ENCODE measurements at regions not wholly inside any gene's neighbourhood (a gene's known extent, or its start where the extent isn't known, plus 50 kb on each side); places are given as distances from the start of the nearest gene placed in this dataset.
A peak's percentile ranks its signal among the peaks of the same experiment; 100 is the strongest.
"Not testable (repeated sequence)": the region's sequence is repeated elsewhere in the genome, so short reads cannot be mapped to it uniquely, and the experiment has no call there.

- DNase-seq = no peak
Measured at GRCh38 chr2:228561816-228562215, 380.3 kb upstream of the SPHKAP start.

GRCh38 chr2:228559774-228560415 is 378.4 kb upstream of the SPHKAP start:
- DNase-seq = no peak

- no peak for DNase-seq
Measured at GRCh38 chr2:228556717-228557116, 375.2 kb upstream of the SPHKAP start.

GRCh38 chr2:228549441-228550007 is 368.0 kb upstream of the SPHKAP start:
- DNase-seq = no peak

- DNase-seq = no peak
Measured at GRCh38 chr2:228548230-228548629, 366.7 kb upstream of the SPHKAP start.

GRCh38 chr2:228545748-228546145 is 364.3 kb upstream of the SPHKAP start:
- peak; percentile 89 for DNase-seq

- DNase-seq = no peak
Measured at GRCh38 chr2:228545041-228545747, 363.7 kb upstream of the SPHKAP start.

GRCh38 chr2:228543117-228543516 is 361.6 kb upstream of the SPHKAP start:
- DNase-seq = no peak

DNA sequence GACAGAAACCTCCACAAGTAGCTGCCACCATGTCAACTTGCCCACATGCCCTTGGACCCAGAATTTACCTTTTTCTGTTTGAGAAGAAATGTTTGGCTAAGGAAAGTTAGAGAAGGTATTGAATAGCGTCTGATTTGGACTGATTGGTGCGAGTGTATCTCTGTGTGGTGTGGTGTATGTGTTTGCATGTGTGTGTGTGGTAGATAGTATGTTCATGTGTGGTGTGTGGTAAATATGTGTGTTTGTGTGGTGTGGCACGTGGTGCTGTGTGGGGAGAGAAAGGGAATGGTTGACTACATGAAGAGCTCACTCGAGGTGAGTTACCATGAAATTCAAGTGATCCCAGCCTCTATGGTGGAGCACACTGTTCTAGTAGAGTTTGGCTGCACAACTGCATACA is 360.8 kb upstream of the SPHKAP start:
- DNase-seq = no peak

DNA sequence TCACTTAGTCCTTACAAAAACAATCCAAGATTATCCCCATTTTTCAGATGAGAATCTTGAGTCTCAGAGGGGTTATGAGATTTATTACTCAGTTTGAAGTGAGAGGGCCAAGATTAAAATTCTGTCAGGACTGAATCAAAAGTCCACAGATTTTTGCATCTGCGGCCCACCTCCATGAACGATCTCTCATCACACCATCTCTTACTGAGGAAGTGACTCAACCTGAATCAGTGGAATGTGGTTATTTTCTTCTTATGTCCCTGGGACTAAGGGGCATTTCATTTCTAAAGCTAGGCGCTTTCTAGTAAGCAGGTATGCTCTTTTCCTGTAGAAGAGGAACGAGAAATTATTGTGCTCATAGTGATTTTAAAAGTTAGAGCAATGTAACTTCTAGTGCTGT is 360.3 kb upstream of the SPHKAP start:
- no peak for DNase-seq

- DNase-seq = no peak
Measured at GRCh38 chr2:228540976-228541375, 359.5 kb upstream of the SPHKAP start.

DNA sequence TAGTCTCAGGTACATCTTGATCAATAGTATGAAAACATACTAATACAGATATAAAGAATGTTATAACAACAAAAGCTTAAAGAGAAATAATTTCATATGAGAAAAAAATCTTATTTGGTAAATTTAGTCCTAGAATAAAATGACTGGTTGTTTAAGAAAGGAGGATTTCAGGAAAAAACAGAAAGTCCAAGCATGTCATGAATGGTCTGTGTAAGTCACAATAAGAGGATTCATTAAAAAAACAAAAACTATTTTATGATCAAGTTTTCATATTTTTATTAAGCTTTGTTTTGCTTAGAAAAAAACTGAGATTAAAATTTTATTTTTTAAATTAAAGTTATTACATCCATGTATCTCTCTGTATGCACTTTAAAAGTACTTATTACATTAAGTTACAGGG is 353.9 kb upstream of the SPHKAP start:
- DNase-seq = no peak

DNA sequence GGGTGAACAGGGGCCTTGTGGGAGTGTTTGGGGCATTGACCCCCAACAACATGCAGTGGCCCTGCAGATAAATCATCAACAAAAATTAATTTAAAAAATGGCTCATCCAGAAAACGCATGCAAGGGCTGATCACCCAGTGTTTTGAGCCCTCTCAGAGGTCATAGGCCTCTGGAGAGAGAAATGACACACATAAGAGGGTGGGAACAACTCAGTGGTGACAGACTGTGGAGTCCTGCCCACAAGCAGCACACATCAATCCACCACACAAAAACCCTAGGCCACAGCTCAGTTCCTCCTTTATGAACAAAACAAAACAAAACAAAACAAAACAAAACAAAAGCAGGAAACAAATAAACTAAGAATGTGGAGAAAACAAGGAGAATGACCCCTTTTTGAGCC is 351.7 kb upstream of the SPHKAP start:
- DNase-seq = no peak

DNA sequence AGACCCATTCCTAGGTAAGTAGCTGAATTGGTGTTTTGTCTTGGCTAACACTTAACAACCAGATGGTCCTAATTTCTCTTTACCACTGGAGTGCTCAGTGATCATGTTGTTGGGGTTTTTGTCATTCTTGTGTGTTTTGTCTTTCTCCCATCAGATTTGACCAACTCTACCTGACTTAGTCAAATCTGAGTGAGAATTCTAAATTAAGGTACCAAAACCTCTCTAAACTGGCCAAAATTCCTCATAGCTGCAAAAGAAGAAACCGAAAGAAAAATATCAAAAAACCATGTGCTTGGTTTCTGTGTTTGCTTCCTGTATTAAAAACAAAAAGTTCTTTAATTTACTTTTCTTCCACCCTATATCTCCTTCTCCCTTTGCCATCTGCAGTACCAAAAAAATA is 350.7 kb upstream of the SPHKAP start:
- DNase-seq = no peak

DNA sequence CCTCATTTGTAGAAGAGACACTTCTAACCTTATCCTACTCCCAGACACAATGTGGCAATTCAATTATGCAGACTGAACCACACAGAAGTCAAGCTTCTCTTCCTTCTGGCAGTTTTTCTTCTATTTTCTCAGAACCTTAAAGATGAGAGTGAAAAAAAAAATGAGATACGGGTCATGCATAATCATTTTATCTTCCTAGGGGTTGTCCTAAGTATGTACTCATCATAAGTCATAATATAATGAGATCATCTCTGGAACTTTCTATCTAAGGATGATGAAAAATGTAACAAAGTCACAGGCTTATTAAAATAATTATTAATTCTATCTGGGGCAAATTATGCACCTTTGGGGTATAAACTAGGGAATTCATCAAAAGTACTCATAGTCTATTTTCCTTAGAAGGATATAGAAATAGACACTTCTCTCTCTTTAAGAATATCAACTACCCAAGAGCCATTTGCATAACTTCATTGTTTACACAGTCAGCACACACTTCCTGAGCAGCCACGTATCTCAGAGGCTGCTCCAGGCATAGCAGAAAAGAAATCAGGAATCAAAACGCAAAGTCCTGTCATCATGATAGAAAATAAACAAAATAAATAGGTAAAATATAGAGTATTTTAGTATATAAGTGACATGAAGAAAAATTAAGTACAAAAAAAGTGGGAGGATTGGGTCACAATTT is 345.9 kb upstream of the SPHKAP start:
- no peak for DNase-seq

DNA sequence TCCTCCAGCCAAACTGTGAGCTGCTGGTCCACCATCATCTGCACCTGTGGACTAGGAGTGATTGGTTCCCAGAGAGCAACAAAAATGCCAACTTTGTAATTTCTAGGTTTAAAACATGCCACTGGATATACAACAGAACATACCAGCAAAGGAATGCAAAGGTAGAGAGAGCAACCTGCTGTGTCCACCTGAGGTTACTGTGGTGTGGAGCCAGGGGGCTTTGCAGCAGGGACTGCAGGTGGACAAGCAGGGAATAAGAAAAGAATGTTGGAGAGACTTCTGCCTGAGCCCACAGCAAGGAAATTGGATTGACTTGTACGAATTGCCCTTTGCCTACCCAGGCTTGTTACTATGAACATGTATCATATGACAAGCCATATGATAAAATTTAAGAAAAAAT is 345.2 kb upstream of the SPHKAP start:
- no peak for DNase-seq

GRCh38 chr2:228522977-228523376 is 341.5 kb upstream of the SPHKAP start:
- DNase-seq = no peak

DNA sequence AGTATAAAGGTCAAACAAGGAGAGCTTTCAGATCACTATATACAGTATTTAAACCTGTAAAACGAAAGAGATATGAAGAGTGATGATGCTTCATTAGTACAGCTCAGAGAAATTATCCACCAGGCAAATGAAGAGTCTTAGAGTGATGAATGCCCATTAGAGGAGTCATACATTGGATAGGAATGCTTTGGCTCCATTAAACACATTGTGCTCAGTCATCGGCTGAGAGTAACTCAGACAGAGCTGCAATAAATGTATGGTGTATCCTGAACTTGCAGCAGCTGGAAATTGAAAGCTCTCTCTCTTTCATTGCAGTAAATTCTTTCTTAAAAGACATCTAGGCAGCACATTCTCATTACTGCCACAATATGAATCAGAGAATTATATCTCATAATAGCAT is 340.8 kb upstream of the SPHKAP start:
- DNase-seq = no peak

GRCh38 chr2:228519561-228519960 is 338.1 kb upstream of the SPHKAP start:
- no peak for DNase-seq

- no peak for DNase-seq
Measured at GRCh38 chr2:228516019-228516418, 334.5 kb upstream of the SPHKAP start.

- not testable (repeated sequence) for DNase-seq
Measured at GRCh38 chr2:228513480-228513879, 332.0 kb upstream of the SPHKAP start.

DNA sequence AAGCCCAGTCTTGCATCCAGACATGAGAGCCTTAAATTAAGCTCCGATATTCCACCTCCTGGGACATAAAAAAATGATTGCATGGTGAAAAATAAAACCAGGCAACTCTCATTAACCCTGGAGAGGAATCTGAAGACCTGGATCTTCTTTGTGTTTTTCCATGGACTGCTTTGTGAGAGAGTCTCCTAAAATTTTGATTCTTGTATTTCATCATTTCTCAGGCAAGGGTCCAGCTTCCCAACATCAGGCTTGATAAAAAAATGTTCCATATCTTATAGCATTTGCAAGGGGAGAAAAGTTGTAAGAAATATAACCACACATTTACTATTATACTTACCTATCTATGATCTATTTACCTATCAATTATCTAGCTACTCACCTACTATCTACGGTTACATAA is 327.5 kb upstream of the SPHKAP start:
- DNase-seq = no peak

DNA sequence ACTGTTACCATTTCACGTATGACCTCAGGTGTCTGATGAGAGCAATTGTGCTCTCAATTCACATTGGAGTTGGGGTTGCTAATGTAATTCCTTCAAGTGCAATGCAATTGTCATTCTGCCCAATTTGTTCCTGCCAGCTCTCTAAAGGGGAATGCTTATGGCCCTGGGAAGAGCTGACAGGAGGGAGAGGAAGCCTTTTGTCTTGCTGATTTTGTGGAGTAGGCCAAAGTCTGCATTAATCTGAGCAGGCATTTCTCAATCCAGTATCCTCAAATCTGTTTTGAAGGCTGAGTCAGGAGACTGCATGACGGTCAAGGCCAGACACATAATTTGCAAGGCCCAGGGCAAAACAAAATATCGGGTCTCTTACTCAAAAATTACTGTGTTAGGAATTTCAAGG is 326.4 kb upstream of the SPHKAP start:
- DNase-seq = peak; percentile 52

GRCh38 chr2:228507231-228507824 is 325.8 kb upstream of the SPHKAP start:
- DNase-seq = no peak

All from islet precursor cell (in vitro differentiated cells).